Activated naive CD4-positive, alpha-beta T cell treated with anti-CD3 and anti-CD28 coated beads, Interleukin-2, amount 50 U/mL, for 24 hours (primary cell): ENCODE measurements at regions not wholly inside any gene's neighbourhood (a gene's known extent, or its start where the extent isn't known, plus 50 kb on each side); places are given as distances from the start of the nearest gene placed in this dataset.
A peak's percentile ranks its signal among the peaks of the same experiment; 100 is the strongest.

Source experiments
- H3K27ac Mint-ChIP-seq: one replicate; pipeline ENCODE4 v1.8.0; 2021; ENCODE audit warnings: mild to moderate bottlenecking, mixed read lengths
- H3K27me3 Mint-ChIP-seq: one replicate; pipeline ENCODE4 v1.8.0; 2021; ENCODE audit warnings: mixed read lengths
- H3K36me3 Mint-ChIP-seq: one replicate; pipeline ENCODE4 v1.8.0; 2021; ENCODE audit warnings: mixed read lengths
- H3K4me1 Mint-ChIP-seq: one replicate; pipeline ENCODE4 v1.8.0; 2021; ENCODE audit warnings: mixed read lengths
- H3K4me3 Mint-ChIP-seq: one replicate; pipeline ENCODE4 v1.8.0; 2021; ENCODE audit warnings: mild to moderate bottlenecking, mixed read lengths
- H3K9me3 Mint-ChIP-seq: one replicate; pipeline ENCODE4 v1.8.0; 2021; ENCODE audit warnings: mixed read lengths

DNA sequence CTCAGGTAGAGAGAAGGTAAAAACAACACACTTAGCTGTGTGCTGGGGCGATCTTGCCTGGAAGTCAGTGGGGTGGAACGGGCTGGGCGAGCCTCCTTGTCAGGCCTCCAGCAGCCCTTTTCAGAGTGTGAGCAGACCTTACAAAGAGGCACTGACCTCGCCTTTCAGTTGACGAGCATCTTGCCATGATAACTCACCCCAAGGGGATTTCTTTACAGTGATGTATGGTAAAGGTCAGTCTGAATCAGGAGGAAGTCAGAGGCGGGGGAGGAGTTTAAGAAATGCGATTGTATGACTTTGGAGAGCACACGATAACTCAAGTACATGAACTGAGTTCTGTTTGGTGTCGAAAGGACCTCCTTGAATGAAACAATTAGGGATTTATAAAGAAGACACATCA is 326.5 kb upstream of the PROX1 start:
- Mint-ChIP-seq H3K4me3 (no peak overlapping the region), H3K4me1 (no peaks in the 10 kb centered on the region)

GRCh38 chr1:213666113-213666512 is 321.7 kb upstream of the PROX1 start:
- no peaks in the 10 kb centered on the region for H3K36me3 Mint-ChIP-seq
- H3K27me3 Mint-ChIP-seq, result no peaks in the 10 kb centered on the region
- peaks cover 19% of the 10 kb centered on the region for H3K4me1 Mint-ChIP-seq
- no peak overlapping the region for H3K4me3 Mint-ChIP-seq
- no peaks in the 10 kb centered on the region for H3K9me3 Mint-ChIP-seq
- no peak overlapping the region for H3K27ac Mint-ChIP-seq

More for the DNA sequence above, 326.5 kb upstream of the PROX1 start:
- no peaks in the 10 kb centered on the region for H3K27me3 Mint-ChIP-seq
- no peaks in the 10 kb centered on the region for H3K9me3 Mint-ChIP-seq
- H3K27ac Mint-ChIP-seq, result no peak overlapping the region
- no peaks in the 10 kb centered on the region for H3K36me3 Mint-ChIP-seq

GRCh38 chr1:213666922-213667321 is 320.9 kb upstream of the PROX1 start:
- no peaks in the 10 kb centered on the region for H3K9me3 Mint-ChIP-seq
- H3K36me3 Mint-ChIP-seq, result no peaks in the 10 kb centered on the region
- no peaks in the 10 kb centered on the region for H3K27me3 Mint-ChIP-seq
- H3K4me1 Mint-ChIP-seq, result peaks cover 20% of the 10 kb centered on the region
- H3K4me3 Mint-ChIP-seq, result no peak overlapping the region
- no peak overlapping the region for H3K27ac Mint-ChIP-seq

DNA sequence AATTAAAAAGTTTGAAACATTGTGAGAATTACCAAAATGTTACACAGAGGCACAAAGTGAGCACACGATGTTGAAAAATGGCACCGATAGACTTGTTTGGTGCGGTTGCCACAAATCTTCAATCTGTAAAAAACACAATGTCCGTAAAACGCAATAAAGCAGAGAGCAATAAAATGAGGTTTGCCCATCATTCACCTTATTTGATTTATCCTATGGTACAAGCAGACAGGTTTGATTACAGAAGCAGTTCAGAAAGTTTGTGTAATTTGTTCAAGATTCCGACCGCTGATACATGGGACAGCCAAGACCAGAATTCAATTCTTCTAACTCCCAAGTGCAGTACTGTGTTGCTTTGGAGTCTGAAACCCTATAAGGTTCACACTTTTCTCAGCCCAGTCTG is 318.3 kb upstream of the PROX1 start:
- H3K4me1 Mint-ChIP-seq, result peaks cover 25% of the 10 kb centered on the region
- no peak overlapping the region for H3K4me3 Mint-ChIP-seq

DNA sequence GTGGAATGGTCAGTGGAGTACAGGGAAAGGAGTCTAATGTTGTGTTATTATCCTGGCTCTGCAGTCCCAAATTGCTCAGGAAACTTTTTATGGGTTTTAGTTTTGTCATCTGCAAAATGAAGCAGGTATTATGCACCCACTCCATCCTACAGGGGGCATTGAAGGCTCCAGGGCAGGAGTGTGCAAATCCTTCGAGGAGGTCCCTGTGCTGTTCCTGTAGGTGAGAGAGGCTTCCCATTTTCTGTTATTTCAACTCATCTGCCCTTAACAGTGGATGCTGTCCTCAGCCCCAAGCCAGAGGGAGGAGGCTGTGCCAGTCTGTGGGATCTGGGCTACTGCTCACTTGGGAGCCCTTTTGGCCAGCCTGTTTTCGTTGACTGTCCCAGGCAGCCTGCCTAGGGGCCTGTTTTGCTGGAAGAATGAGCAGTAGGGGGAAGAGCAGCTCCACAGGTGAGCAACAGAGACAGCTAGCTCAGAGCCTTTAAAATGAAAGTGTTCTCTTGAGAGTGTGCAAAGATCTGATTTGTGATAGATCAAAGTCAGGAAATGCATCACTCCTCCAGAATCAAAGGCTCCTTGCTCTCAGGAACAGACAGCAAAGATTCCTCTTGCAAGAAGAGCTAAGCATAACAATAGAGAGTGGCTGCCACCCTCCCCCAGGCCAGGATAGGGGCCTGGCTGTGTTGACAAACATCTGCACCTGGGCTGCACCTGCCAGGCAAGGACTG is 317.6 kb upstream of the PROX1 start:
- H3K4me1 Mint-ChIP-seq, result peaks cover 25% of the 10 kb centered on the region
- peak overlapping the region; percentile 59 for H3K27ac Mint-ChIP-seq
- no peak overlapping the region for H3K4me3 Mint-ChIP-seq
- no peaks in the 10 kb centered on the region for H3K27me3 Mint-ChIP-seq
- no peaks in the 10 kb centered on the region for H3K9me3 Mint-ChIP-seq
- no peaks in the 10 kb centered on the region for H3K36me3 Mint-ChIP-seq

More for the DNA sequence above, 318.3 kb upstream of the PROX1 start:
- Mint-ChIP-seq H3K27me3 (no peaks in the 10 kb centered on the region), H3K9me3 (no peaks in the 10 kb centered on the region), H3K36me3 (no peaks in the 10 kb centered on the region), H3K27ac (no peak overlapping the region)

DNA sequence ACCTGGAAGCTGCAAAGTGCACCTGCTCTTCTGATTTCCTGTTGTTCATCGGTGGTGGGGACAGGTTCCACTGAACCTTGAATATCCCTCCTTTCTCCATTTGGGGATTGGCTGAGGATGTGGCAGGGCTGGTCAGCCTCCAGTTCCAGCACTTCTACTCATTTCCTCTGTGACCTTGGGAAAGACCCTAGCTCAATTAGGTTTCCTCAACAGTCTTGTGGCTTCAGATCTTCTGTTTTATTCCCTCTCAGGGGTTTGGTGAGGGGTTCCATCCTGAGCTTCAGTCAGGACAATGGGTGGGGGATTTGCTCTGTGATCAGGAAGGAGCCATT is 317.1 kb upstream of the PROX1 start:
- peak overlapping the region; percentile 59 for H3K27ac Mint-ChIP-seq
- no peaks in the 10 kb centered on the region for H3K27me3 Mint-ChIP-seq
- peaks cover 25% of the 10 kb centered on the region for H3K4me1 Mint-ChIP-seq
- no peaks in the 10 kb centered on the region for H3K9me3 Mint-ChIP-seq
- no peaks in the 10 kb centered on the region for H3K36me3 Mint-ChIP-seq
- peak overlapping the region; percentile 40 for H3K4me3 Mint-ChIP-seq

DNA sequence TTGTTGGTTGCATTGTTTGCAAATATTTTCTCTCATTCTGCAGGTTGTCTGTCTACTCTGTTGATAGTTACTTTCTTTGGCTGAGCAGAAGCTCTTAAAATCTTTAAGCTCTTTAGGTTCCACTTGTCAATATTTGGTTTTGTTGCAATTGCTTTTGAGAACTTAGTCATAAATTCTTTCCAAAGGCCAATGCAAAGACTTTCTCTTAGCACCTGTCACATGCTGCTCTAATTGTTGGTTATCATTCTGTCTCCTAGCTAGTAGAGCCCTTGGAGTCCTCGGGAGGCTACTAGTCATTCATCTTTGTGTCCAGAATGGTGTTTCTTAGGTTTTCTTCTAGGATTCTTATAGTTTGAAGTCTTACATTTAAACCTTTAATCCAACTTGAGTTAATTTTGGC is 312.7 kb upstream of the PROX1 start:
- H3K9me3 Mint-ChIP-seq, result no peaks in the 10 kb centered on the region
- H3K4me3 Mint-ChIP-seq, result no peak overlapping the region
- peaks cover 17% of the 10 kb centered on the region for H3K4me1 Mint-ChIP-seq
- H3K36me3 Mint-ChIP-seq, result no peaks in the 10 kb centered on the region
- no peak overlapping the region for H3K27ac Mint-ChIP-seq
- no peaks in the 10 kb centered on the region for H3K27me3 Mint-ChIP-seq

GRCh38 chr1:213676736-213677135 is 311.0 kb upstream of the PROX1 start:
- no peak overlapping the region for H3K27ac Mint-ChIP-seq
- H3K4me1 Mint-ChIP-seq, result peaks cover 6% of the 10 kb centered on the region
- H3K4me3 Mint-ChIP-seq, result no peak overlapping the region
- H3K9me3 Mint-ChIP-seq, result no peaks in the 10 kb centered on the region
- H3K36me3 Mint-ChIP-seq, result no peaks in the 10 kb centered on the region
- no peaks in the 10 kb centered on the region for H3K27me3 Mint-ChIP-seq

- Mint-ChIP-seq H3K4me1 (no peaks in the 10 kb centered on the region), H3K9me3 (no peaks in the 10 kb centered on the region), H3K27me3 (no peaks in the 10 kb centered on the region), H3K4me3 (no peak overlapping the region), H3K36me3 (no peaks in the 10 kb centered on the region), H3K27ac (no peak overlapping the region)
Observed at GRCh38 chr1:213678348-213678747, 309.4 kb upstream of the PROX1 start.

DNA sequence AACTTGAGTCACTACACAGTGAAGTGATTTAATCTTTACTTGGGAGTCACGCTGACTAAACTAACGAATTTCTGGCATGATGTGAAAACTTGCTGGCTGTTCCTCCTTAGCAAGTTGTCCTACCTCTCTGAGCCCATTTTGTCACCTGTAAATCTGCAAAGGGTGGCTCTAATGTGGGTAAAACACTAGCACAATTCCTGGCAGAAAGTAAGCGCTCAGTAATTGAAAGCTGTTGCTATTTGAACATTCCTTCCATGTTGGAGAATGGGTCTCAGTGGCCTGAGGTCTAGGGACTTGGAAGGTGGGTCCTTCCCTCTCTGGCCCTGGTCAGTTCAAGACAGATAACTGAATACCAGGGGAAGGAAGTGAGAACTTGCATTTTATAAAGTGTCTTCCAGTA is 309.0 kb upstream of the PROX1 start:
- Mint-ChIP-seq H3K36me3 (no peaks in the 10 kb centered on the region), H3K4me3 (no peak overlapping the region), H3K4me1 (no peaks in the 10 kb centered on the region), H3K27me3 (no peaks in the 10 kb centered on the region), H3K9me3 (no peaks in the 10 kb centered on the region), H3K27ac (no peak overlapping the region)

GRCh38 chr1:213679153-213679552 is 308.6 kb upstream of the PROX1 start:
- H3K9me3 Mint-ChIP-seq, result no peaks in the 10 kb centered on the region
- no peaks in the 10 kb centered on the region for H3K27me3 Mint-ChIP-seq
- H3K4me3 Mint-ChIP-seq, result no peak overlapping the region
- no peaks in the 10 kb centered on the region for H3K36me3 Mint-ChIP-seq
- no peaks in the 10 kb centered on the region for H3K4me1 Mint-ChIP-seq
- no peak overlapping the region for H3K27ac Mint-ChIP-seq

DNA sequence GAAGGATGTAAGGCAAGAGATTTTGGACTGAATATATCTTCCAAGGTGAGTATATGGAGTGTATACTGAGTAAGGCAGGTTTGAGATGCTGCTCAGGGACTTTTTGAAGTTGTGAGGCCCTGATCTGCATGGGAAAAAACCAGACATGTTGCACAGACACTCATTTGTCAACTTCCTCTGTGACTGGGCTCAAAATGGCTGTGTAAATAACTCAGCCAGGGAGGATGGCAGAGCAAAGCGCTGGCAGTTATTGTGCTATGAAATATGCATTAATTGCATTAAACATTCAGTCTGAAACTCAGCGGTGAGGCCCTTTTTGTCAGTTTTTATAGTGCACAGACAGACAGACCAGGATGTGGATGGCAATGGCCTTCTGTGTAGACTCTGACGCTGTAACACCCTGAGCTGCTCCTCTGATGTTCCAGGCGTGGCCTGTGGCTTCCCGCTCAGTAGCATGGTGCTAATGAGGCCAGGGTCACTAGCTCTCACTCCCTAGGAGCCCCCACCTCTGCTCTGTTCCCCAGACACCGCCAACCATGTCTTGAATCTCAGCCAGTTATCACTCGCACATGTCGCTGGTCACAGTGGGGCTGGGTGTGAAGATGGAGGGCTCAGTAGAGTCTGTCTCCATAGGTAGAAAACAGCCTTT is 307.0 kb upstream of the PROX1 start:
- Mint-ChIP-seq H3K27ac (no peak overlapping the region), H3K27me3 (no peaks in the 10 kb centered on the region)

GRCh38 chr1:213681788-213682340 is 305.9 kb upstream of the PROX1 start:
- no peak overlapping the region for H3K27ac Mint-ChIP-seq
- no peaks in the 10 kb centered on the region for H3K4me1 Mint-ChIP-seq
- no peaks in the 10 kb centered on the region for H3K36me3 Mint-ChIP-seq
- no peak overlapping the region for H3K4me3 Mint-ChIP-seq
- no peaks in the 10 kb centered on the region for H3K27me3 Mint-ChIP-seq
- H3K9me3 Mint-ChIP-seq, result no peaks in the 10 kb centered on the region

More for the DNA sequence above, 307.0 kb upstream of the PROX1 start:
- Mint-ChIP-seq H3K9me3 (no peaks in the 10 kb centered on the region), H3K4me3 (no peak overlapping the region), H3K4me1 (no peaks in the 10 kb centered on the region), H3K36me3 (no peaks in the 10 kb centered on the region)

DNA sequence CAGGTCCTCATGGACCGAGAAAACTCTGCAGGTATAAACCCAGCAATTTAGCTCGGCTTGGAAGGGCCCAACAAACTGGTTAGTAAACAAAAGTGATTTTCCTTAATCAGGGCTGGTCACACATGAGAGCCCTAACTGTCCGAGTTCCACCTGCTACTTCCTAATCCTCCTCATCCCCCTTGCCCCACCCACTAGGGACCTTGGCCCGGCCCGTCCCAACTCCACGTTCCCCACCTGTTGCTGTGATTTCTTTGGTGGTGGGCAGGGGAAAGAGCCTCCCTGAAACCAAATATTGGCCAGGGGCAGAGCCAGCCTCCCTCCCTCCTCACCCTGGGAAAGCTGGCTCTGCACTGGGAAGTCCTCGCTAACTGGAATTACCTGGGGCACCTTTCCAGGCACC is 304.2 kb upstream of the PROX1 start:
- no peak overlapping the region for H3K27ac Mint-ChIP-seq
- H3K27me3 Mint-ChIP-seq, result no peaks in the 10 kb centered on the region
- no peaks in the 10 kb centered on the region for H3K9me3 Mint-ChIP-seq
- no peaks in the 10 kb centered on the region for H3K4me1 Mint-ChIP-seq
- H3K36me3 Mint-ChIP-seq, result no peaks in the 10 kb centered on the region
- no peak overlapping the region for H3K4me3 Mint-ChIP-seq

GRCh38 chr1:213684454-213684853 is 303.3 kb upstream of the PROX1 start:
- Mint-ChIP-seq H3K9me3 (no peaks in the 10 kb centered on the region), H3K36me3 (no peaks in the 10 kb centered on the region), H3K4me3 (no peak overlapping the region), H3K27me3 (no peaks in the 10 kb centered on the region), H3K4me1 (no peaks in the 10 kb centered on the region), H3K27ac (no peak overlapping the region)

GRCh38 chr1:213685992-213686582 is 301.7 kb upstream of the PROX1 start:
- Mint-ChIP-seq H3K4me3 (no peak overlapping the region), H3K4me1 (peaks cover 3% of the 10 kb centered on the region), H3K36me3 (no peaks in the 10 kb centered on the region), H3K27ac (no peak overlapping the region), H3K9me3 (no peaks in the 10 kb centered on the region), H3K27me3 (no peaks in the 10 kb centered on the region)
